ENCODE measurements at regions not wholly inside any gene's neighbourhood (a gene's known extent, or its start where the extent isn't known, plus 50 kb on each side); places are given as distances from the start of the nearest gene placed in this dataset.

DNA sequence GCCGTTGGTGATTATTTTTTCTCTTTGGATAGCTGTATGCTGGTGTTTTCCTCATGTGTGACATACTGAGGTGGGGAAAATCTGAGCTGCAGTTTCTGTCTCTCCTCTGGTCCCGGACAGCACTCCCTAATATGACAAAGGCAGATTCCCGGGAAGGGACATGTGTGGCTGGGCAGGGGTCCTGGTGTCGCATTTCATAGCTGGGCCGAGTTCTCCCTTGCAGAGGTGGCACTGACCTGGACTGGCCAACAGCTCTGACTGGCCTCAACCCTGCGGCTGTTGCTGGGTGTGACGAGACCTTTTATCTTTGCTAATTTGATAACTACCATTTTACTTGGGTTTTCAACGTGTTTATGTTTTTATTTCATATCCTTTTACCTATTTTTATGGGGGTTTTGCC lies 248.6 kb upstream of the TCERG1L start (continued):
- TF ChIP-seq, protein P1, sequence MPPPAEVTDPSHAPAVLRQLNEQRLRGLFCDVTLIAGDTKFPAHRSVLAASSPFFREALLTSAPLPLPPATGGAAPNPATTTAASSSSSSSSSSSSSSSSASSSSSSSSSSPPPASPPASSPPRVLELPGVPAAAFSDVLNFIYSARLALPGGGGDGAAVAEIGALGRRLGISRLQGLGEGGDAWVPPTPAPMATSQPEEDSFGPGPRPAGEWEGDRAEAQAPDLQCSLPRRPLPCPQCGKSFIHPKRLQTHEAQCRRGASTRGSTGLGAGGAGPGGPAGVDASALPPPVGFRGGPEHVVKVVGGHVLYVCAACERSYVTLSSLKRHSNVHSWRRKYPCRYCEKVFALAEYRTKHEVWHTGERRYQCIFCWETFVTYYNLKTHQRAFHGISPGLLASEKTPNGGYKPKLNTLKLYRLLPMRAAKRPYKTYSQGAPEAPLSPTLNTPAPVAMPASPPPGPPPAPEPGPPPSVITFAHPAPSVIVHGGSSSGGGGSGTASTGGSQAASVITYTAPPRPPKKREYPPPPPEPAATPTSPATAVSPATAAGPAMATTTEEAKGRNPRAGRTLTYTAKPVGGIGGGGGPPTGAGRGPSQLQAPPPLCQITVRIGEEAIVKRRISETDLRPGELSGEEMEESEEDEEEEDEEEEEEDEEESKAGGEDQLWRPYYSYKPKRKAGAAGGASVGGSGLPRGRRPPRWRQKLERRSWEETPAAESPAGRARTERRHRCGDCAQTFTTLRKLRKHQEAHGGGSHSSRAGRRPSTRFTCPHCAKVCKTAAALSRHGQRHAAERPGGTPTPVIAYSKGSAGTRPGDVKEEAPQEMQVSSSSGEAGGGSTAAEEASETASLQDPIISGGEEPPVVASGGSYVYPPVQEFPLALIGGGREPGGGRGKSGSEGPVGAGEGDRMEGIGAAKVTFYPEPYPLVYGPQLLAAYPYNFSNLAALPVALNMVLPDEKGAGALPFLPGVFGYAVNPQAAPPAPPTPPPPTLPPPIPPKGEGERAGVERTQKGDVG (CRISPR knock-in tag; IDR thresholded peaks at IDR 0.05), result no peak

GRCh38 chr10:131560706-131561355 lies 249.3 kb upstream of the TCERG1L start:
- in situ Hi-C loops (cut with MboI) (no loop called here), intact Hi-C loops (cut with micrococcal nuclease; ENCODE audit: unreplicated experiment) (no loop called here)
- Histone ChIP-seq H3K36me3 (ENCODE audit: control insufficient read depth in 2 of 2, insufficient read depth in 2 of 2, low read length in 1 of 2) (no peaks in the 10 kb centered on the region), H3K4me3 (no peak overlapping the region), H2AFZ (ENCODE audit: control insufficient read depth, low read depth, low read length) (no peak overlapping the region), H3K4me2 (ENCODE audit: control insufficient read depth, insufficient read depth) (no peak overlapping the region), H3K27ac (ENCODE audit: control insufficient read depth, insufficient read depth) (no peak overlapping the region), H3K79me2 (ENCODE audit: control insufficient read depth, insufficient read depth, low read length) (no peaks in the 10 kb centered on the region), H3K27me3 (replicated peaks in 1 of 2; ENCODE audit: control insufficient read depth in 2 of 2, insufficient read depth in 2 of 2, low read length in 1 of 2) (no peaks in the 10 kb centered on the region), H4K20me1 (ENCODE audit: control insufficient read depth, insufficient read depth) (no peaks in the 10 kb centered on the region), H3K4me1 (ENCODE audit: control insufficient read depth, insufficient read depth, low read length) (no peaks in the 10 kb centered on the region), H3K9me3 (replicated peaks; ENCODE audit: control insufficient read depth, insufficient read depth, low read length) (no peaks in the 10 kb centered on the region), H3K9ac (ENCODE audit: control insufficient read depth, insufficient read depth, low read length) (no peak overlapping the region)
- BruUV-seq (replicated peaks), result no TSS peak
- DNase-seq (ENCODE audit: low read depth, low spot score) (no peak), ATAC-seq (no peak), FAIRE-seq (no peak)
- CTCF ChIA-PET, result interaction anchor here (0.6 kb wide), 1 partner anchor 248 kb away, joined by 3 read pairs; no protein-coding TSS in a partner anchor
- RAD21 ChIA-PET (ENCODE audit: unreplicated experiment), result no interaction called here
- SMC1A ChIA-PET (ENCODE audit: uncharacterized antibody, unreplicated experiment), result interaction anchor here (0.6 kb wide), 1 partner anchor 1574 kb away, joined by 4 read pairs; no protein-coding TSS in a partner anchor
- WGBS (ENCODE audit: insufficient coverage, insufficient replicate concordance, low lambda C conversion rate, missing lambda C conversion rate), result 47% methylated on average over 12 of the region's 15 CpGs
- POLR2A ChIA-PET, result no interaction called here
- TF ChIP-seq CBX5 (IDR thresholded peaks at IDR 0.05; ENCODE audit: low read depth) (no peak), RCOR1 (conservative IDR thresholded peaks at IDR 0.05; ENCODE audit: low read depth, low read length) (no peak), ZBED1 (IDR thresholded peaks at IDR 0.05; ENCODE audit: borderline replicate concordance) (no peak), POLR2A (IDR thresholded peaks at IDR 0.05; ENCODE audit: low read depth, low read length) (no peak), YBX1 (IDR thresholded peaks at IDR 0.05) (no peak), EZH2 (IDR thresholded peaks at IDR 0.05; ENCODE audit: borderline replicate concordance, control insufficient read depth, low read depth, low read length) (no peak), SREBF2 (IDR thresholded peaks at IDR 0.05; ENCODE audit: low read length) (no peak), PRDM15 (CRISPR knock-in tag; IDR thresholded peaks at IDR 0.05) (no peak), DPF2 (IDR thresholded peaks at IDR 0.05) (no peak), ELK1 (IDR thresholded peaks at IDR 0.05; ENCODE audit: low read depth, low read length) (no peak)
- TF ChIP-seq, protein P2, sequence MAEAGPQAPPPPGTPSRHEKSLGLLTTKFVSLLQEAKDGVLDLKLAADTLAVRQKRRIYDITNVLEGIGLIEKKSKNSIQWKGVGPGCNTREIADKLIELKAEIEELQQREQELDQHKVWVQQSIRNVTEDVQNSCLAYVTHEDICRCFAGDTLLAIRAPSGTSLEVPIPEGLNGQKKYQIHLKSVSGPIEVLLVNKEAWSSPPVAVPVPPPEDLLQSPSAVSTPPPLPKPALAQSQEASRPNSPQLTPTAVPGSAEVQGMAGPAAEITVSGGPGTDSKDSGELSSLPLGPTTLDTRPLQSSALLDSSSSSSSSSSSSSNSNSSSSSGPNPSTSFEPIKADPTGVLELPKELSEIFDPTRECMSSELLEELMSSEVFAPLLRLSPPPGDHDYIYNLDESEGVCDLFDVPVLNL (IDR thresholded peaks at IDR 0.05; ENCODE audit: low read depth, low read length), result no peak
